ENCODE measurements at regions not wholly inside any gene's neighbourhood (a gene's known extent, or its start where the extent isn't known, plus 50 kb on each side); places are given as distances from the start of the nearest gene placed in this dataset.

DNA sequence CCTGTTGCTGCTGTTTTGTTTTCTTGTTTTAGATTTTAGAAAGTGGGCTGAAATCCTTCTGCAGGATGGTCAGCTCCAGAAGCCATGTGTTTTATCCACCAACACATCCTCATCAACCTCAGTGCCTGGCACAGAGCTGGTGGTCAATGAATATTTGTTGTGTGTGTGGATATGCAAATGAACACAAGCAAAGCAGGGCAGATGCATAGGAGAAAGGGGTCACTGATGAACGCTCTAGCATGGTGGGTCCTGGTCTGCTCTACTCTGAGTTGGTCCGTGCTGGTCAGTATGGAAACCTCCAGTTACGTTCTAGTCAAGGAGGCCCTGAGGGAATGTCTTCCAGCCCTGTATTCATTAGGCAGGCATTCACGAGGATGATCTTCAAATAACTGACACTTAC, 682.5 kb downstream of the QKI start:
- TF ChIP-seq, protein P1, sequence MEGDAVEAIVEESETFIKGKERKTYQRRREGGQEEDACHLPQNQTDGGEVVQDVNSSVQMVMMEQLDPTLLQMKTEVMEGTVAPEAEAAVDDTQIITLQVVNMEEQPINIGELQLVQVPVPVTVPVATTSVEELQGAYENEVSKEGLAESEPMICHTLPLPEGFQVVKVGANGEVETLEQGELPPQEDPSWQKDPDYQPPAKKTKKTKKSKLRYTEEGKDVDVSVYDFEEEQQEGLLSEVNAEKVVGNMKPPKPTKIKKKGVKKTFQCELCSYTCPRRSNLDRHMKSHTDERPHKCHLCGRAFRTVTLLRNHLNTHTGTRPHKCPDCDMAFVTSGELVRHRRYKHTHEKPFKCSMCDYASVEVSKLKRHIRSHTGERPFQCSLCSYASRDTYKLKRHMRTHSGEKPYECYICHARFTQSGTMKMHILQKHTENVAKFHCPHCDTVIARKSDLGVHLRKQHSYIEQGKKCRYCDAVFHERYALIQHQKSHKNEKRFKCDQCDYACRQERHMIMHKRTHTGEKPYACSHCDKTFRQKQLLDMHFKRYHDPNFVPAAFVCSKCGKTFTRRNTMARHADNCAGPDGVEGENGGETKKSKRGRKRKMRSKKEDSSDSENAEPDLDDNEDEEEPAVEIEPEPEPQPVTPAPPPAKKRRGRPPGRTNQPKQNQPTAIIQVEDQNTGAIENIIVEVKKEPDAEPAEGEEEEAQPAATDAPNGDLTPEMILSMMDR (IDR thresholded peaks at IDR 0.05; ENCODE audit: poor library complexity): no peak
- TF ChIP-seq EZH2 (IDR thresholded peaks at IDR 0.05; ENCODE audit: borderline replicate concordance): no peak
